SKM-1 treated with dmso at 0.1 percent for 144 hours (cell line): ENCODE measurements at regions not wholly inside any gene's neighbourhood (a gene's known extent, or its start where the extent isn't known, plus 50 kb on each side); places are given as distances from the start of the nearest gene placed in this dataset.
"Not testable (repeated sequence)": the region's sequence is repeated elsewhere in the genome, so short reads cannot be mapped to it uniquely, and the experiment has no call there.

Experiments used
- DNase-seq: peaks from one replicate; lab custom pipeline; 2025; ENCODE audit not compliant: unreplicated experiment; lab: John Stamatoyannopoulos, UW

DNA sequence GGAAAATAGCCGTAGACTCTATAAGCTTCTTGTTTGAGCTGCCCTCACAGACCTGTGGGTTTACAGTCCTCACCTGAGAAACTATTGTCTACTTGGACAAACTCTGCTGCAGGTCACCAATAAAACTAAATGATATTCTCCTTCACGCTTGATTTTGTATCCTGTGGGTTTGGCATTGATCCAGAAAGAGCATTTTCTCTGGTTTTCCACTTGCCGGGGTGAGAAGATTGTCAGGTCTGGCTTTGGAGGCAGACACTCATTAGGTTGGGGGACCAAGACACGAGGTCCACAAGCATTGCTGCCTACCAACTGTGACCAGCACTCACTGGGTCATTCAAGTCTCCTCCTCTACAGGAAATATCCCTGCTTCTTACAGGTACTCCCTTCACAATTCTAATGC, 68.5 kb downstream of the CDC14C start:
- no peak for DNase-seq

DNA sequence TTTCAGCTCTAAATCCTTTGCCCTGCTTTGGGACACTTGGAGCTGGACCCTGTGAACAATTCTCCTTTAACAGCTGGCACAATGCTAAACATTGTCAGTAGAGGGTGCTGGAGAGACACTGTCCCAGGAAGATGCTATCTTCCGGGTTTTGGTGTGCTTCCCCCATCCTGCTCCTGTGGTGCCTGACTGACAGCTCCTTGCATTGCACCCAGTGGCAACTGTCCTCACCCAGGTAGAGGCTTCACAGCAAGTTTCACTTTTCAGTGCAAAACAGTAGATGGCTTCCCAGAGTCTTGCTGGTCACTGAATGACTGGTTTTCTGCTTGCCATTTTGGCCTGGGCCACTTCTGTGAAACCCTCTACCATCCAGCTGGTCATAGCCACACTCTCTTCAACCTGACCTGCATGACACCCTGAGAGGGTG, 77.3 kb downstream of the CDC14C start:
- peak; percentile 15 for DNase-seq

DNA sequence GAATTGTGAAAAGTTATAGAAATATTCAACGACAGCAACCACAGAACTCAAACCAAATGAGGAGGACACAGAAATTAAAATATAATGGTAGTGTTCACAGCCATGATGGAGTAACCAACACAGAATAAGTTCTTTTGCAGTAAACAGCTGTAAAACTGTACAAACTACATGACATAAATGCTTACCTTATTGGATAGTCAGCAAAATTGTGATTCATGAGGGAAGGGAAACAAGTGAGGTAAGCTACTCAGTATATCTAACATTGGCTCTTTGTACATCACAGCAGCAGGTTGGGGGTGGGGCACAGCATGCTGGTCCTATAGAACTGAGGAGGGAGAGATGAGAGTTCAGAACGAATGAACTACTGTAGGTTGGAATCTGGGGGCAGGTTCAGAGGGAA, 86.4 kb downstream of the CDC14C start:
- no peak for DNase-seq

DNA sequence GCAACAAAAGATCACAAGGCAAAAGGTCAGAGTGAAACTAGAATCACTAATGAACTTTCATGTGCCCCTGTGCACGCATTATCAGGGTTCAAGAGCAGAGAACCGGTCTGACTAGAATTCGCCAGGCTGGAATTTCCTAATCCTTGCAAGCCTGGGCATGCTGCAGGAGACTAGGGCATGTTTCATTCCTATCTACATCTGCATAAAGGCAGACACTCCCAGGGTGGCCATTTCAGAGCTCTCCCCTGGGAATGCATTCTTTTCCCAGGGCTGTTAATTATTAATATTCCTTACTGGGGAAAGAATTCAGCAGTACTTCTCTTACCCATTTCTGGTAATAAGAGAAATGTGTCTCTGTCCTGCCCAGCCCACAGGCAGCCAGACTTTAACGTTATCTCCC, 90.5 kb downstream of the CDC14C start:
- DNase-seq = no peak

DNA sequence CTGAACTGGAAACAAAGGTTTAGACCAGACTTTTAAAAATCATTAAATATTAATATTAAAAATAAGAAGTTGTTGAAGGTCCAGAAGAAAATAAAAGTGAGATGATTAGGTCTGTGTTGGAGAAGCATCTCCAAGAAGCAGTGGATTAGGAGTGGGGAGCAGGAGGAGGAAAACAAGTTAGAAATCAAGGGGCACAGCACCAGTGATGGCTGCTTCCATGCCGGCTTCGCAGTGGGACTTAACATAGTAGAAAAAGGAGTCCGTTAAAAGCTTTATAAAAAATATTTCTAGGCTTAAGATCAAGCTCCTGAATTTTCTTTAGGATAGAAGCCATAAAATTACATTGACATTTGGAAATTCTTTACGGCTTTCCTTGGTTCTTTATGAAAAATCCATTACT, 95.8 kb downstream of the CDC14C start:
- no peak for DNase-seq

DNA sequence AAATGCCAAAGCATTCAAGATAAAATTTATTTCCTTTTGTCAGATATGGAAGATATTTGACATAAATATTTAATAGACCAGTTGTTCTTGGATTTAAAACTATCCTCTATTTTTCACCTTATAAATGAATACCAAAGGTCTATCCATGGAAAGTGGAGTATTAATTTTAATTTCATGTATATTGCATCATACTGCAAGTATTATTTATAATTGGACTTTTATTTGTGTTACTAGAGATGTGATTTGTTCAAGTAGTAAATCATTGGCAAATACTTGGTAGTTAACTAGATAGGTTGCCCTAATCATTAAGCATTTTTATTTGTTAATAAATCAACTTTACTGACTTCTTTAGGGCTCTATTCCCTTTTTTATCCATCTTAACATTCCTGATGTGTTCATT, 98.1 kb downstream of the CDC14C start:
- no peak for DNase-seq

DNA sequence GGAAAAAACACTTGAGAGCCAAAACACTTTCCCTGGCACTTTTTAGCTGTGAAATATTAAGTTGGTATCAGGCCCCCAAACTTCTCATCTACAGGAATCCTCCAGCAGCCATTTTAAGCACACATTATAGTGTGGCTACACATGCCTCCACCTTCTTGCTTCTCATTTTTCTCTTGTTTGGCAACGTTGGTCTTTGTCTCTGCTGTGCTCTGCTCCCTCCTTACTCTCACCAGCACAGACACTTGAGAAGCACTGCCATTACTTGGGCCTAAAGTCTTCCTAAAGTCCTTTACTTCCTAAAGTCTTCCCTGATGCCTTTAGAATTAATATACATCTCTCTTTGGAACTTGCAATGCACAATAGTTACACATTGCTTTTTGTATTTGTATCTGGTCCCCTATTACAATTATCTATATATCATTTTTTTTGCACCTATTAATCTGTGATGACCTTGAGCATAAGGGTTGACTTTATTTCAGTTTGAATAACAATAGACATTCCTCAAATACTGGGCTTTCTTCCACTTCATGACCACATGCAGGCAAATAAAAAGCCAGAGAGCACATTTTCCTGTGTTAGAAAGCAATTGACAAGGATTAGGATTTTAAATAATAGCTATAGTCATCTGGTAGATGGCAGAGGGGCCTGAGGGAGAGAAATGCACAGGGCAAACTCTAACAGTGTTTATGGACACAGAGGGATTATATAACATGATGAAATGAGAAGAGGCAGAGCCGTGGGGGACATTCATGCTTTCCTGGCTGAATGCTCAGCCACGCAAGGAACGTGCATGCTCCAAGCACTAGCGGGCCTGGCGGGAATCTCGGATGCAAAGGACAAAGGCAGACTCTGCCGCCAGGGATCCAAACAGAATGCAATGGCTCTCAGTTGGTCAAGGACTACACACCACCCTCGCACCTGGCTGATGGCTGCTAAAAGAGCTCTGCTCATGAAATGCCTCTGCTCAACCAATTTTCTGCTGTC, 99.3 kb downstream of the CDC14C start:
- DNase-seq = no peak

DNA sequence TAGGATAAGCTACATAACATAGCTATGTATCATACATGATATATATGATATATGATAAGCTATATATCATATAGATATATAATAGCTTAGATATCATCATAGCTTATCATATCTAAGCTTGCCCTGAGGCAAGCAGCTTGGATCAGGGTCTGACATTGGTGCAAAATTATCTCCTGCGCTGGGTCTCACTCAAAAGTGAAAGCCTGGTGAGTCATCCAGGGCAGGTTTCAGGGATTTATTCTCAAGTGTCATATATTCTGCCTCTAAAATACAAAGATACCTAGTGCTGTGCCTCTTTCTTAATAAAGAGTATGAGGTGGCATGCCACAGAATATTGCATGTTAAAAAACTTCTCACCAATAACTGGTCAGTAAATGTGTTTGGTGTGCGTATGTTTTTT, 105.9 kb downstream of the CDC14C start:
- DNase-seq = no peak

DNA sequence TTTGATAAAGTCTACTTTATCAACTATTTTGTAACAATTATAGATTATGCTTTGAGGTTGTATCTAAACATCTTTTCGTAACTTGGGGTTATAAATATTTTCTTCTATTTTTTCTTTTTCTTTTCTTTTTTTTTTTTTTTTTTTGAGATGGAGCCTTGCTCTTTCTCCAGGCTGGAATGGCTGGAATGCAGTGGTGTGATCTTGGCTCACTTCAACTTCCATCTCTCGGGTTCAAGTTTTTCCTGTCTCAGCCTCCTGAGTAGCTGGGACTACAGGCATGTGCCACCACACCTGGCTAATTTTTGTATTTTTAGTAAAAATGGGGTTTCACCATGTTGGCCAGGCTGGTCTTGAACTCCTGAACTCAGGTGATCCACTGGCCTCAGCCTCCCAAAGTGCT, 108.8 kb downstream of the CDC14C start:
- DNase-seq = not testable (repeated sequence)

DNA sequence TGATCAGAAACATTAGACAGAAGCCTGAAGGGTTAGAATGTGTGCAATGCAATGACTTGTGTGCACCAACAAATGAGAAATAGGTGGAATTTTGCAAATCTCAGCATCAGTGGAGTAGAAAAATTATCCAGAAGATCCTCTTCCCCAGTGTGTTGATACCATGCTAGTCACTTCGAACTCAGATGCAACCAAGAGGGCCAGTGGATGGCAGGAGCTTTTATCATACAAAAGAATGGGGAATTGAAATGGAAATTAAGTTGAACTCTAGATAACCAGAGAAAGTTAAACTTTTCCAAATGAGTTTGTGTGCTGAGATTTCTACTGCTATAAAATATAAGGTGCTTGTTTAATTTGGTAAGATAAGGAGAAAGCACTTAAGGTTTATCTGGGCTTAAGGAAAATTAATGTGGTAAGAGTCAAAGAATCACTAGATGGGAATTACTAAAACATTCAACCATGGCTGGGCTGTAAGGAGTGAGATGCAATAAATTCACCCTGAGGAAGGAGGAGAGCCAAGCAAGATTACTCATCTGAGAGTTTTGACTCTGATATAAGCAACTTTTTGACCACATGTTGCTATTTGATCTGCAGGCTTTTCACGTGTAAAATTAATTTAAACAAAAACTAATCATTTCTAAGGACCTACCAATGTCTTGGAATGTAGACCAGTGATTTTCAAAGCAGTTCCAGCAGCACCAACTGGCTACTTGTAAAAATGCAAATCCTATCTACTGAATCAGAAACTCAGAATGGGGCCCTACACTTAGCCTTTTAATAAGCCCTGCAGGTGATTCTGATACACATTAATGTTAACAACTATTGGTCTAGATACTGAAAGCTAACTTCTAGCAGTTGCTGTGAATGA, 113.2 kb downstream of the CDC14C start:
- no peak for DNase-seq

DNA sequence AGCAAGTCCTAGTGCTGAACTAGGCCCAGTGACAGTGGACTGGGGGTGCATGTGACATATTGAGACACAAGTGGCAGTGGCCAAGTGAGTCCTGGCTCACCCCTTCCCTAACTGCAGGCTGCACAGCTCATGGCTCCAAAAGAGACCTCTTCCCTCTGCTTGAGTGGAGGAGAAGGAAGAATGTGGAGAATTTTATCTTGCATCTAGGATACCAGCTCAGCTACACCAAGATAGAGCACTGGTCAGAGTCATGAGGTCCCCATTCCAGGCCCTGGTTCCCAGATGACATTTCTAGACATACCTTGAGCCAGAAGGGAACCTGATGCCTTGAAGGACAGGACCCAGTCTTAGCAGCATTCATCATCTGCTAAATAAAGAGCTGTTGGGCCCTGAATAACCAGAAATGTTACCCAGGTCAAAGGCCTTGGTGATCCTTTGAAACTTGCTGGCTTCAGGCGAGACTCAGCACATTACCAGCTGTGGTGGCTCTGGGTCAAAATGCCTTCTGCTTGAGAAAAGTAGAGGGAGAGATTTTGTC, 114.5 kb downstream of the CDC14C start:
- DNase-seq = no peak

DNA sequence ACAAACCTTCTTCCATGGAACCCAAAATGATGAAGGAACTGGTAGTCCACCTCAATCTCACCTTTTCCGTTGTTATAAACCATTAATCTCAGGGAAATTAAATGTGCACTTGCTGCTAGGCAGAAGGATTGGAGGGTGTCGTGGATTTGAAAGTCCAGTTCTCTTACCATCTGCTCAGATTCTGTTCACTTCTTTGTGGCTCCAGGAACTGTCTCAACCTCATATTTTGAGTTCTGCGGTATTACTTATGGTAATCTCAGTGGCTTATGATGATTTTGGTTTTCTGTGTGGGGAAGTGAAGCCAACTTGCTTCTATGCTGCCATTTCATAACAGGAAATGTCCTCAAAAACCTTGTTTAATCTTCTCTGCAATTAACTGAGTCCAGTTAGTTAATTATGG, 136.4 kb downstream of the CDC14C start:
- DNase-seq = no peak

DNA sequence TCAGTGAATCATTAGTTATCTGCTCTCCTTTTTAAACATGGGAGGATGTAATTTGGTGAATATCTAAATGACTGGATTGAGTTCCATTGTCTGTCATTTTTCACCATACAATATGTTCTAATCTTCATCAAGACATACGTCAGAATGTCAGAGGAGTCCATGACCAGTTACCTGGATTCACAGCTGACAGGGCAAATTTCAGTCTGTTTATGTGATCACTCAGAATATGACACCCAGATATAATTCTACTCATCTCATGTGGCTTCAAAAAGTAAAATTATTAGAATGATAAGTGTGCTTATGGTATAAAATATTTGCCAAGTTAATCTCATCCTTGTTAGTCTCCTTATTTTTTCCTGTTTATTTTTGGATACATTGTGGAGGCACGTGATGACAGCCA, 150.2 kb downstream of the CDC14C start:
- no peak for DNase-seq

DNA sequence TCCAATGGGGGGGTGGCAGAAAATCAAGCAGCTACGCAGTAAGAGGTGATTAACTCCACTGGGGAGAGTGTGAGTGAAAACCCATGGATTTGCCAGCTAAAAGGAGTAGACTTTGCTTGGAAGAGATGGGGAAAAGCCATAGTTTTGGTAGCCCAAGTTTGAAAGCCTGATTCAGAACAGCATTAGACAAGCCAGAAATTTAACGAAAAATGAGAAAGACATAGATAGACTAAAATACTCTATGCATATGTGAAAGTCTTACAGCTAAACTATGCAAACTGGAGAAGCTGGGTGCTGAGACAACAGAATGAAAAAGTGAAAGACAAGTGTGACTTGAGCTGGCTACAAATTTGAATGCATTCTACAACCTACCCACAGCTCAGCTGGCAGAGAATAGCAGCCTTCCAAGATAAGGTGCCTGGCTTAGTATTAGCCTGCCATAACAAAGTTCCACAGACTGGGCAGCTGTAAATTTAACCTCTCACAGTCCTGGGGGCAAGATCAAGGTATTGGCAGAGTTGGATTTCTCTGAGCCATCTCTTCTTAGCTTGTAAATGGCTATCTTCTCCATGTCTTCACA, 156.6 kb downstream of the CDC14C start:
- no peak for DNase-seq

DNA sequence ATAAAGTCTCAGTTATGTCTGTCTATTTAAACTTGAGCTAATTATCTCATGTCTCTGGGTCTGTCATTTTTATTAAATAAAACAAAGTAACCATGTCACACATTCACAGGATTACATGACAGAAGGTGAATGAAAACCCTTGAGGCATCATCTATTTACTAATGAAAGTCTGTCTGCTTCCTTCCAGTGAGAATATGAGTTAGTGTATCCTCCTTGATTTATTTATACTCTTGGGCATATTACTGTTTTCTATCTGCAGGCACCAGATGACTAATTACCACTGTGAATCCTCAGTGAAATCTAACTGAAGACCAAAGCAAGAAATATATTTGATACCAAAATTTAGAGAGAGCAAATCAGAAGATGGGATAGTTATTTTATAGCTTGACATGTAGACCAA, 163.7 kb downstream of the CDC14C start:
- DNase-seq = no peak

DNA sequence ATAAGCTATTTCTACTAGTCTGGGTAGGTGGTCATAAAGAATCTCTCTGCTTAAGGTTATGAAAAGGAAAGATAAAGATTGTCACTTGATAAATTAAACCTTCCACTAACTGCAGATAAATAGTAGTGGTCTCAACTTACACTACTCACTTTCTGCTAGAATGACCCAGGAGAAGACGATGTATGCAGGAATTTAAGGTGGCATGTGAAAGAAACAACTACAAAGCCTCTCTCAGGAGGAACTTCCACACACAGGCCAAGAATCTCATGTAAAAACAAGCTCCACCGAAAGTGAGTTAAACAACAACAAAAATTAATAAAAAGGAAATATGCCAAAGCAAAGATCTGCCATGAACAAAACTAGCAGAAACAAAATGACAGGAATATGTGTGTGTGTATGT, 165.4 kb downstream of the CDC14C start:
- DNase-seq = no peak

DNA sequence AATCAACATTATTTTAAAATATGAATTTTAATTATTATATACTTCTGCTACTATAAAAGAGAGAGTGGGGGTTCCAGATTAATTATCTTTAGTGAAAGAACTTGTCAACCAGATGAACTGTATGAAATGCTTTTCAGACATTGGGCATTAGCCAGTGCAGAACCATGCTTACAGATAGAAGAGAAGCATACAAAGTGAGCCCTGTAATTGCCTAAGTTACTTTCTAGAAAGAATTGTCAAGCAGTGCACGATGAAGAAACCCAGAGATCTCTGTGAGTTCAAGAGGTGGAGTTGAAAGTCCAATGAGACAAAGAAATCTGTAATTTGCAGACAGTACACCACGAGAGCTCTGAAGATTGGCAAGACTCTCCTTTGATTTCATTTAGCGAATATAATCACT, 166.7 kb downstream of the CDC14C start:
- DNase-seq = no peak

DNA sequence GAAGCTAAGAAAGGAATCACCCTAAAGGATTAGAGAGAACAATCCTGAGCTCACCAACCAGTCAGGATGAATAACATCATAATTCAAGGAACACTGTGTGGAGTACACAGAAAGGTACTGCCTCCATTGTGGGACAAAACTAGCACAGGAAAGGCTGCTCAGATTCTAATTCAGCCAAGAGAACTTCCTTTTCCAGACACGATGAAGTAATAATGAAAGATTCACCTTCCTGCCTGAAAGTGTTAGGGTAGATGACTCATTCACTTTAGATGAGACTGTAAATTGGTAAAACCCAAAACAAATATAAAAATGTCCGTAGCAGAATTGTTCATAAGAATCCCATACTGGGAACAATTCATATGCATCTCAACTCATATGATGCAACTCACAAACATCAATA, 167.2 kb downstream of the CDC14C start:
- no peak for DNase-seq

DNA sequence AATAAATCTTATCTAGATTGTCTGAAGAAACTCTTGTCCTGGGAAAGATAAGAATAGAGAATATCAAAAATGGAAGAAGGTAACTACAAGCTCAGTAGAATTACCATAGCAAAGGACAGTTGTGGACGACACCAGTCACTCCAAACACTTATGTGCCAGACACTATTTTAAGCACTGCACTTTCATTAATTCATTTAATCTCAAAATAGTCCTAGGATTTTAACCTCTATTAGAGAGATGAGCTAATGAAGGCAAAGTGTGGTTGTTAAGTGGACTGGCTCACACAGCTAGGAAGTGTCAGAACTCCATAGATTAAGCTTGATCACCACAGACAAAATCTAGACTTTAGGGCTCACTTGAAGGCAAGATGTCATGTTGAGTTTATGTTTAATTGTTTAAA, 168.9 kb downstream of the CDC14C start:
- no peak for DNase-seq

DNA sequence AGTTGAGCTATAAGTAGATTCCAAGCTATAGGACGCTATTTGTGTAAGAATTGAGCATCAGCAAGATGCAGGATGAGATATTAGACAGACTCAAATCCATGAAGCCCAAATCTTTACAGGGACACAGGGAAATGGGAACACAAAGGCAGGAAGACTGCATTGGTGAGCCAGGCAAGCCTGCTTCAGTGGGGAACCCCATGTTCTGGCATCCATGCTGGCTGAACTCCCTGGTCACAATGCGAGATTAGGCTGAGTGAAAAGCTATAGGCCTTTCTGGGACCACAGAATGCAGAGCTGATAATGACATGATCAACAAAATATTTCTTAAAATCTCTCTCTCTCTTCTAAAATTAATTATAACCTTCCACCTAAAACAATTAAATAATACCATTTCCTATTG, 170.5 kb downstream of the CDC14C start:
- no peak for DNase-seq

DNA sequence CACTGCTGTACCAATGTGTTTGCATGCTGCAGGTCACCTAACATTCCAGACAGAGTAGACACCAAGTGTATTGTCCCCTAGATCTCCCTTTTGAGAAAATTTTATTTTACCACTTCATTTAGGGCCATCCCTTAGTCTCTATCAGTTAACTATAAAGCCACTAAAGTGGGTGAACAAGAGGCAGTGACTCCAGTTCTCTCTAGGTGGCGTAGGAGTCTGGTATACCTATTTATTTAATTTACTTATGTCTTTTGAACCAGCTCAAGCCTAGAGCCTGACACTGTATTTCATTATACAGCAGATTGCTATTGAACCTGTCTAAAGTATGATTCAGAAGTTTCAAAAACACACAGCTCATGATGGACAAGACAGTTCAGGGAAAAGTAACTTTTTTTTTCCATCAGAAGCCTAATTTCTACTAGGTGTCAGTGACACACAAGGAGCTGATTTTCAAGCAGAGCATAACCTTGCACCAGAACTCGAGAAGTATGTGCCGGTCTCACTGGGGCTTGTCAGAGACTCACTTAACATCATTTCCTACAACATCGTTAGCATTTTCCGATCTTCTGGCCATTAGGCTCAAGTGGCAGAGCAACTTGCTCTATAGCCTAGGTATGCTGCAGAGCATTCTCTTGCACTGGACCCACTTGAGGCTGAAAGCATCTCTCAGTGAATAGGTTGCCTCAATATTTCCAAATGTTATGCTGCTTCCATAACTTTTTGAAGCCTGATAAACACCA, 175.4 kb downstream of the CDC14C start:
- no peak for DNase-seq
